Transverse colon (tissue), 4 donors: ENCODE measurements at regions not wholly inside any gene's neighbourhood (a gene's known extent, or its start where the extent isn't known, plus 50 kb on each side); places are given as distances from the start of the nearest gene placed in this dataset.

Source experiments
- DNase-seq: peaks from one replicate; pipeline ENCODE4 v3.0.0-alpha.2; 2019
- H3K27ac ChIP-seq, 4 donors: fragments of 200-600 bp; sonication (generic); 2 replicates each; pipeline ENCODE4 v1.5.1; 2016 to 2018; ENCODE audit warnings: inconsistent platforms in 4 of 4
- H3K27me3 ChIP-seq: fragments of 200-600 bp; sonication (generic); 2 replicates; pipeline ENCODE4 v1.5.1; 2017; ENCODE audit warnings: inconsistent platforms
- H3K36me3 ChIP-seq, 4 donors: fragments of 200-600 bp; sonication (generic); 2 replicates each; pipeline ENCODE4 v1.5.1; 2017 to 2019; ENCODE audit warnings: inconsistent platforms in 4 of 4
- H3K4me1 ChIP-seq, 4 donors: fragments of 200-600 bp; sonication (generic); 2 replicates each; pipeline ENCODE4 v1.5.1; 2017 to 2020; ENCODE audit warnings: inconsistent platforms in 4 of 4
- H3K4me3 ChIP-seq, 4 donors: fragments of 200-600 bp; sonication (generic); 1 replicate in 1 of 4; 2 replicates in 3 of 4; pipeline versions ENCODE4 v1.5.1 to v1.6.1; 2017 to 2019; ENCODE audit warnings: inconsistent platforms in 4 of 4
- H3K9me3 ChIP-seq, 2 donors: fragments of 200-600 bp; sonication (generic); 2 replicates each; pipeline ENCODE4 v1.5.1; 2017 to 2019; ENCODE audit warnings: inconsistent platforms in 2 of 2
- CTCF ChIP-seq, 5 experiments: fragments of 200-600 bp in 3 of 5; fragments of 450-650 bp in 2 of 5; sonication (generic) in 3 of 5; IDR thresholded peaks; 1 replicate in 2 of 5; 2 replicates in 3 of 5; pipeline ENCODE4 v1.5.1; 2016 to 2017; ENCODE audit warnings: antibody characterized with exemption in 5 of 5, inconsistent platforms in 3 of 5, mild to moderate bottlenecking in 2 of 5, moderate library complexity in 1 of 5
- EP300 ChIP-seq: sonication (generic); formaldehyde crosslinking; IDR thresholded peaks from one replicate; pipeline ENCODE4 v1.6.1; 2017; ENCODE audit warnings: antibody characterized with exemption, low read depth
- POLR2A ChIP-seq: fragments of 450-650 bp; IDR thresholded peaks from one replicate; pipeline ENCODE4 v1.6.1; 2016; ENCODE audit warnings: antibody characterized with exemption, mild to moderate bottlenecking, moderate library complexity
- POLR2AphosphoS5 ChIP-seq, 3 donors: sonication (generic); formaldehyde crosslinking; IDR thresholded peaks; one replicate each; pipeline ENCODE4 v1.6.1; 2016; ENCODE audit warnings: antibody characterized with exemption in 3 of 3
- WGBS, 2 donors: methylation state at CpG; one replicate each; pipeline ENCODE4 v1.1.5; 2018; ENCODE audit warnings: low coverage in 1 of 2; 5-methylcytosine and 5-hydroxymethylcytosine counted together
- in situ Hi-C, 4 donors: fragments of 200-750 bp; cut with MboI; loops; one replicate each; pipeline versions ENCODE4 v1.15.0 to v1.15.1; 2017; ENCODE audit warnings: low sequenced_read_pairs in 3 of 4, low pct_ligation_motif_present in 1 of 4, low pct_unique_long_range_greater_than_20kb in 1 of 4
- intact Hi-C: fragments of 100-400 bp; cut with DNase I; formaldehyde crosslinking; loops from one replicate; pipeline ENCODE4 v1.15.1; 2023; ENCODE audit warnings: low total_unique reads

DNA sequence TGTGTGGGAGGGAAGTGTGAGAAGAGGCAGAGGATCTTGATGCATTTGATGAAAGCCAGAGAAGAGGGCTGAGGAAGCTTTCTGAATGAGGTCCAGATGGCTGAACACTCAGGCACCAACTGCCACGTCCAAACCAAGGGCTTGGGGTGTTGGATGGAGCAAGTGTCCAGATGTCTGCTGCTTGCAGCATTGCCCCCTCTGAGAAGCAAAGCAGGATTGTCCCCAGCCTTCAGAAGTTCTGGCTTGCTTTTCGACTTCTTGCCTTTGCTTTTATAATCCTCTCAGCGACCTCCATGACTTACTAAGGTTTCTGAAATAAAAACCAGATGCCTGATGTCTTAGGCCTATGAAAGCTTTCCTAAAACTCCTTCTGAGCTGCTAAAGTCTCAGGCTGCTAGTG is 182.5 kb downstream of the HUNK start:
- TF ChIP-seq EP300 (no peak), POLR2AphosphoS5 (IDR thresholded peaks at IDR 0.05) (no peak), CTCF (IDR thresholded peaks at IDR 0.05) (no peak), POLR2A (no peak)
- Histone ChIP-seq H3K9me3 (no peaks in the 10 kb centered on the region), H3K27me3 (no peaks in the 10 kb centered on the region), H3K36me3 (no peaks in the 10 kb centered on the region), H3K27ac (no peak overlapping the region), H3K4me1 (no peaks in the 10 kb centered on the region), H3K4me3 (no peak overlapping the region)
- no peak for DNase-seq
- intact Hi-C loops = no loop called here
- in situ Hi-C loops = no loop called here
- WGBS, 2 donors = 52% methylated on average over 3 of the region's 3 CpGs; no CpG with 5 or more reads in 1 of the 2 donors
